NCI-H1417 (cell line): ENCODE measurements at regions not wholly inside any gene's neighbourhood (a gene's known extent, or its start where the extent isn't known, plus 50 kb on each side); places are given as distances from the start of the nearest gene placed in this dataset.
"Not testable (repeated sequence)": the region's sequence is repeated elsewhere in the genome, so short reads cannot be mapped to it uniquely, and the experiment has no call there.

ENCODE experiments used
- DNase-seq, 3 experiments: peaks; one replicate each; lab custom pipeline; 2025; lab: John Stamatoyannopoulos, UW

- DNase-seq, result no peak
Observed at GRCh38 chr6:27854421-27854820, 57.8 kb downstream of the OR2B2 start.

- DNase-seq, result no peak
Observed at GRCh38 chr6:27851440-27851839, 60.8 kb downstream of the OR2B2 start.

- DNase-seq, result not testable (repeated sequence)
Observed at GRCh38 chr6:27849001-27849400, 63.2 kb downstream of the OR2B2 start.

GRCh38 chr6:27847706-27848105 is 64.5 kb downstream of the OR2B2 start:
- no peak for DNase-seq

GRCh38 chr6:27840572-27840971 is 71.6 kb downstream of the OR2B2 start:
- no peak for DNase-seq

- peak in 2 of 3 experiments; percentile 37 to 68 for DNase-seq
Observed at GRCh38 chr6:27839626-27840475, 72.3 kb downstream of the OR2B2 start.

- peak in 2 of 3 experiments; percentile 52 to 82 for DNase-seq
Observed at GRCh38 chr6:27838945-27839625, 73.1 kb downstream of the OR2B2 start.

GRCh38 chr6:27838058-27838944 is 73.9 kb downstream of the OR2B2 start:
- DNase-seq, result peak; percentile 91 to 99 (median 99)

- DNase-seq, result peak in 1 of 3 experiments; percentile 50
Observed at GRCh38 chr6:27837625-27838057, 74.6 kb downstream of the OR2B2 start.

- DNase-seq, result peak; percentile 70 to 92 (median 91)
Observed at GRCh38 chr6:27836783-27837624, 75.2 kb downstream of the OR2B2 start.

- peak in 2 of 3 experiments; percentile 4 to 39 for DNase-seq
Observed at GRCh38 chr6:27836141-27836782, 75.9 kb downstream of the OR2B2 start.

GRCh38 chr6:27834879-27835549 is 77.2 kb downstream of the OR2B2 start:
- no peak for DNase-seq

- no peak for DNase-seq
Observed at GRCh38 chr6:27834384-27834783, 77.8 kb downstream of the OR2B2 start.

- peak; percentile 72 to 89 (median 73) for DNase-seq
Observed at GRCh38 chr6:27831434-27832081, 80.6 kb downstream of the OR2B2 start.

GRCh38 chr6:27830600-27831433 is 81.4 kb downstream of the OR2B2 start:
- DNase-seq, result peak; percentile 33 to 75 (median 61)

- peak in 2 of 3 experiments; percentile 34 to 42 for DNase-seq
Observed at GRCh38 chr6:27830212-27830599, 82.0 kb downstream of the OR2B2 start.

- peak in 1 of 3 experiments; percentile 37 for DNase-seq
Observed at GRCh38 chr6:27829453-27830211, 82.6 kb downstream of the OR2B2 start.

GRCh38 chr6:27827477-27827876 is 84.7 kb downstream of the OR2B2 start:
- not testable (repeated sequence) for DNase-seq
